ENCODE measurements at regions not wholly inside any gene's neighbourhood (a gene's known extent, or its start where the extent isn't known, plus 50 kb on each side); places are given as distances from the start of the nearest gene placed in this dataset.

DNA sequence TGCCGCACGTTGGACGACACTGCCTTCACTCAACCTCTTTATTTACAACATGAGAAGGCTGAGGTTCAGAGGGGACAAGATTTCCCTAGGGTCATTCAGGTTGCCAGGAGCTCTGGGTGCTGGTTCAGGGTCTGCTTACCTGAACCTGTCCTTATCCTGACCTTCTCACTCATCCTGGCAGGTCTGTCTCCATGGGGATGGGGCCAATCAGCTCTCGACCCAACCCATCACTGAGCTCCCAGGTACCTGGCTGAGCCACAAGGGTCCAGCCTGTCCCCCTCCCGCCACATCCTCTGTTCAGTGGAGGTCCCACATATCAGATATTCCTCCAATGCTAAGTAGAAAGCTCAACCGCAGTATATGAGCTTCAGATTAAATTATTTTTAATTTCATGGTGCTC, 225.6 kb downstream of the ANKRD60 start:
- intact Hi-C loops (cut with micrococcal nuclease; ENCODE audit: unreplicated experiment), result no loop called here
- ChIA-PET POLR2A (ENCODE audit: low non-redundant PET) (no interaction called here), CTCF (no interaction called here)
- no peaks in the 10 kb centered on the region for H3K9me3 ChIP-seq (ENCODE audit: low read depth, low read length, poor library complexity, severe bottlenecking)
- TF ChIP-seq, protein P1, sequence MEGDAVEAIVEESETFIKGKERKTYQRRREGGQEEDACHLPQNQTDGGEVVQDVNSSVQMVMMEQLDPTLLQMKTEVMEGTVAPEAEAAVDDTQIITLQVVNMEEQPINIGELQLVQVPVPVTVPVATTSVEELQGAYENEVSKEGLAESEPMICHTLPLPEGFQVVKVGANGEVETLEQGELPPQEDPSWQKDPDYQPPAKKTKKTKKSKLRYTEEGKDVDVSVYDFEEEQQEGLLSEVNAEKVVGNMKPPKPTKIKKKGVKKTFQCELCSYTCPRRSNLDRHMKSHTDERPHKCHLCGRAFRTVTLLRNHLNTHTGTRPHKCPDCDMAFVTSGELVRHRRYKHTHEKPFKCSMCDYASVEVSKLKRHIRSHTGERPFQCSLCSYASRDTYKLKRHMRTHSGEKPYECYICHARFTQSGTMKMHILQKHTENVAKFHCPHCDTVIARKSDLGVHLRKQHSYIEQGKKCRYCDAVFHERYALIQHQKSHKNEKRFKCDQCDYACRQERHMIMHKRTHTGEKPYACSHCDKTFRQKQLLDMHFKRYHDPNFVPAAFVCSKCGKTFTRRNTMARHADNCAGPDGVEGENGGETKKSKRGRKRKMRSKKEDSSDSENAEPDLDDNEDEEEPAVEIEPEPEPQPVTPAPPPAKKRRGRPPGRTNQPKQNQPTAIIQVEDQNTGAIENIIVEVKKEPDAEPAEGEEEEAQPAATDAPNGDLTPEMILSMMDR (conservative IDR thresholded peaks at IDR 0.05; ENCODE audit: low read depth, low read length), result no peak
- no peak for TF ChIP-seq EZH2 (IDR thresholded peaks at IDR 0.05; ENCODE audit: borderline replicate concordance, low read depth, low read length, poor library complexity, severe bottlenecking)
- no TSS peak for BruUV-seq (replicated peaks)
- H3K27ac ChIP-seq (ENCODE audit: low read depth, low read length, poor library complexity, severe bottlenecking), result no peak overlapping the region
- H3K27me3 ChIP-seq (replicated peaks; ENCODE audit: insufficient read depth, low read depth, low read length, poor library complexity), result peaks cover 11% of the 10 kb centered on the region
- no peak overlapping the region for H3K4me3 ChIP-seq (ENCODE audit: low read depth, low read length, poor library complexity, severe bottlenecking)
- H3K4me1 ChIP-seq (ENCODE audit: insufficient read depth, low read length, poor library complexity, severe bottlenecking), result no peaks in the 10 kb centered on the region
- H3K36me3 ChIP-seq (ENCODE audit: insufficient read depth, low read length, poor library complexity, severe bottlenecking), result no peaks in the 10 kb centered on the region
- DNase-seq (ENCODE audit: low spot score), result no peak

DNA sequence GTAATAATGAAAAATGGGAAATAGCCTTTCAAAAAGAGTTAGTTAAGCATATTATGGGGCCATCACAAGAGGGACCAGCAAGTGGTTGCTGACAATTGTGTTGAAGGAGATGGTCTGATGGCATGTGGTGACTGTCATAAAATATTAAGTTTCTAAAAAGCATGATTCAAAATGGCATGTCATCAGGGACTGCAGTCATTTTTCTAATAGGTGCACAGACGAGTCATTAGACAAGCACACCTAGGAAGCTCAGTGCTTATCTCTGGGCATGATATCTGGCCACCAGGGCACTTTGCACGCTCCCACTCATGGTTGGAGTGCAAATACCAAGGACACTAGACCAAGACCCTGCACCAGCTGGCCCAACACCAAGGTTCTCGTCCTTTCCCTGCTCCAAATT, 226.5 kb downstream of the ANKRD60 start:
- Histone ChIP-seq H3K4me1 (ENCODE audit: insufficient read depth, low read length, poor library complexity, severe bottlenecking) (no peaks in the 10 kb centered on the region), H3K27me3 (replicated peaks; ENCODE audit: insufficient read depth, low read depth, low read length, poor library complexity) (peaks cover 11% of the 10 kb centered on the region), H3K36me3 (ENCODE audit: insufficient read depth, low read length, poor library complexity, severe bottlenecking) (no peaks in the 10 kb centered on the region), H3K27ac (ENCODE audit: low read depth, low read length, poor library complexity, severe bottlenecking) (no peak overlapping the region), H3K4me3 (ENCODE audit: low read depth, low read length, poor library complexity, severe bottlenecking) (no peak overlapping the region), H3K9me3 (ENCODE audit: low read depth, low read length, poor library complexity, severe bottlenecking) (no peaks in the 10 kb centered on the region)
- DNase-seq (ENCODE audit: low spot score), result no peak
- CTCF ChIA-PET, result no interaction called here
- POLR2A ChIA-PET (ENCODE audit: low non-redundant PET), result no interaction called here
- no peak for TF ChIP-seq EZH2 (IDR thresholded peaks at IDR 0.05; ENCODE audit: borderline replicate concordance, low read depth, low read length, poor library complexity, severe bottlenecking)
- TF ChIP-seq, protein P1 (conservative IDR thresholded peaks at IDR 0.05; ENCODE audit: low read depth, low read length), result no peak
- intact Hi-C loops (cut with micrococcal nuclease; ENCODE audit: unreplicated experiment), result no loop called here
- no TSS peak for BruUV-seq (replicated peaks)

DNA sequence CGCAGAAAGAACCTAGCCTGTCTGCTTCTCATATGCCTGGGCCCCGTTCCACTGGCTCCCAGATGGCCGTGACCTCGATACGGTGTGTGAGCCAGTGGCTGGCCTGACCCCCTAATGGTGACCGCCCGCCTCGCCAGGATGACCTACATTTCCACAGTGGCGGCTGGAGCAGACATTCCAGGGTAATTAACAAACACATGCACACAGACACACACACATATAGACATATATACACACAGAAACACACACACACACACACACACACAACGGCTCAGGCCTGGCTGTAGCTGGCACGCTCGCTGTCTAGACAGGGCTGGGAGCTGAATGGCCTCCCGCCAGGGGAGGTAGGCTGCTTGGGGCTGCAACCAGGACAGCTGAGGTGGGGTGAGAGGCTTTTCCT, 227.1 kb downstream of the ANKRD60 start:
- TF ChIP-seq, protein P1 (conservative IDR thresholded peaks at IDR 0.05; ENCODE audit: low read depth, low read length), result no peak
- TF ChIP-seq EZH2 (IDR thresholded peaks at IDR 0.05; ENCODE audit: borderline replicate concordance, low read depth, low read length, poor library complexity, severe bottlenecking), result no peak
- no peaks in the 10 kb centered on the region for H3K36me3 ChIP-seq (ENCODE audit: insufficient read depth, low read length, poor library complexity, severe bottlenecking)
- H3K27ac ChIP-seq (ENCODE audit: low read depth, low read length, poor library complexity, severe bottlenecking), result no peak overlapping the region
- ChIA-PET POLR2A (ENCODE audit: low non-redundant PET) (no interaction called here), CTCF (no interaction called here)
- BruUV-seq (replicated peaks), result no TSS peak
- H3K4me1 ChIP-seq (ENCODE audit: insufficient read depth, low read length, poor library complexity, severe bottlenecking), result no peaks in the 10 kb centered on the region
- no peak for DNase-seq (ENCODE audit: low spot score)
- H3K27me3 ChIP-seq (replicated peaks; ENCODE audit: insufficient read depth, low read depth, low read length, poor library complexity), result peaks cover 11% of the 10 kb centered on the region
- no peaks in the 10 kb centered on the region for H3K9me3 ChIP-seq (ENCODE audit: low read depth, low read length, poor library complexity, severe bottlenecking)
- intact Hi-C loops (cut with micrococcal nuclease; ENCODE audit: unreplicated experiment), result no loop called here
- H3K4me3 ChIP-seq (ENCODE audit: low read depth, low read length, poor library complexity, severe bottlenecking), result no peak overlapping the region
